ENCODE measurements at regions not wholly inside any gene's neighbourhood (a gene's known extent, or its start where the extent isn't known, plus 50 kb on each side); places are given as distances from the start of the nearest gene placed in this dataset.

DNA sequence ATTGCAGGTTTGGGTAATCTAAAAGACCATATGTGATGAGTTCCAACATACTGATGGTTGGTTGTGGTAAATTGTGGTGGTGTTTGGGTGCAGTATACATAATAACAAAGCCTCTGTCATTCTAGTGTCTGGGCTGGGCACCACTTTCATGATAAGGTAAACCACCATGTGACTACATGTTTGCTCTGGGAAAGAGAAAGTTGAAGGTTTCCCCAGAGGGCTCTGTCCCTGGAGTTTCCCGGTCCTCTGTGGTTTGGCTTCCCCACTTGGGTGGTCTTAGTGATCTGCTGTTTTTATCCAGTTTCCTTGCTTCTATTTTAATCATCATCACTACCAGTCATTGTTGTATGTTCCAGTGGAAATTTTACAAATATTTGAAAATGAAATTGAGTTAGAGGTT lies 55.9 kb upstream of the TSPAN2 start:
- TF ChIP-seq POLR2A (IDR thresholded peaks at IDR 0.05), result no peak
- TF ChIP-seq, protein P1, sequence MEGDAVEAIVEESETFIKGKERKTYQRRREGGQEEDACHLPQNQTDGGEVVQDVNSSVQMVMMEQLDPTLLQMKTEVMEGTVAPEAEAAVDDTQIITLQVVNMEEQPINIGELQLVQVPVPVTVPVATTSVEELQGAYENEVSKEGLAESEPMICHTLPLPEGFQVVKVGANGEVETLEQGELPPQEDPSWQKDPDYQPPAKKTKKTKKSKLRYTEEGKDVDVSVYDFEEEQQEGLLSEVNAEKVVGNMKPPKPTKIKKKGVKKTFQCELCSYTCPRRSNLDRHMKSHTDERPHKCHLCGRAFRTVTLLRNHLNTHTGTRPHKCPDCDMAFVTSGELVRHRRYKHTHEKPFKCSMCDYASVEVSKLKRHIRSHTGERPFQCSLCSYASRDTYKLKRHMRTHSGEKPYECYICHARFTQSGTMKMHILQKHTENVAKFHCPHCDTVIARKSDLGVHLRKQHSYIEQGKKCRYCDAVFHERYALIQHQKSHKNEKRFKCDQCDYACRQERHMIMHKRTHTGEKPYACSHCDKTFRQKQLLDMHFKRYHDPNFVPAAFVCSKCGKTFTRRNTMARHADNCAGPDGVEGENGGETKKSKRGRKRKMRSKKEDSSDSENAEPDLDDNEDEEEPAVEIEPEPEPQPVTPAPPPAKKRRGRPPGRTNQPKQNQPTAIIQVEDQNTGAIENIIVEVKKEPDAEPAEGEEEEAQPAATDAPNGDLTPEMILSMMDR (IDR thresholded peaks at IDR 0.05), result no peak

Measured in lower leg skin (tissue), 3 donors.